ENCODE measurements at regions not wholly inside any gene's neighbourhood (a gene's known extent, or its start where the extent isn't known, plus 50 kb on each side); places are given as distances from the start of the nearest gene placed in this dataset.

- Histone ChIP-seq H3K27ac (ENCODE audit: low read length) (no peak overlapping the region), H3K36me3 (ENCODE audit: insufficient read depth, low read length) (no peaks in the 10 kb centered on the region), H2AFZ (ENCODE audit: low read depth, low read length) (no peak overlapping the region), H3K4me3 (ENCODE audit: low read length) (no peak overlapping the region), H4K20me1 (ENCODE audit: insufficient read depth) (no peaks in the 10 kb centered on the region), H3F3A (ENCODE audit: insufficient read depth, low read length, poor library complexity, severe bottlenecking) (peaks cover 8% of the 10 kb centered on the region), H3K9me2 (ENCODE audit: insufficient read depth, low read length) (no peaks in the 10 kb centered on the region), H3K79me2 (replicated peaks; ENCODE audit: insufficient read depth, low read length) (no peaks in the 10 kb centered on the region), H3K4me2 (ENCODE audit: low read length) (no peak overlapping the region), H3K9me3 (ENCODE audit: low read length) (no peaks in the 10 kb centered on the region), H3K9ac (ENCODE audit: low read length) (no peak overlapping the region), H3K27me3 (ENCODE audit: insufficient read depth, low read depth, low read length) (no peaks in the 10 kb centered on the region)
- TF ChIP-seq EZH2 (IDR thresholded peaks at IDR 0.05; ENCODE audit: borderline replicate concordance, insufficient read depth, low read length, poor library complexity, severe bottlenecking): no peak
Observed at GRCh38 chr7:118626739-118627138, 402.2 kb downstream of the ANKRD7 start.

GRCh38 chr7:118627467-118627866, 403.0 kb downstream of the ANKRD7 start:
- no peak overlapping the region for H3K9ac ChIP-seq (ENCODE audit: low read length)
- TF ChIP-seq SMC3 (conservative IDR thresholded peaks at IDR 0.05; ENCODE audit: poor library complexity) (no peak), RAD21 (conservative IDR thresholded peaks at IDR 0.05) (no peak), EP300 (conservative IDR thresholded peaks at IDR 0.05; ENCODE audit: poor library complexity, severe bottlenecking) (no peak), EZH2 (IDR thresholded peaks at IDR 0.05; ENCODE audit: borderline replicate concordance, insufficient read depth, low read length, poor library complexity, severe bottlenecking) (no peak), CTCF (IDR thresholded peaks at IDR 0.05; ENCODE audit: poor library complexity, severe bottlenecking) (no peak), TAF1 (IDR thresholded peaks at IDR 0.05; ENCODE audit: low read depth) (no peak), POLR2AphosphoS5 (IDR thresholded peaks at IDR 0.05) (no peak), REST (IDR thresholded peaks at IDR 0.05; ENCODE audit: borderline replicate concordance) (no peak), MXI1 (conservative IDR thresholded peaks at IDR 0.05; ENCODE audit: poor library complexity, severe bottlenecking) (no peak)

More at GRCh38 chr7:118627467-118627866, 403.0 kb downstream of the ANKRD7 start:
- Histone ChIP-seq H2AFZ (ENCODE audit: low read depth, low read length) (no peak overlapping the region), H3K79me2 (replicated peaks; ENCODE audit: insufficient read depth, low read length) (no peaks in the 10 kb centered on the region), H3K9me3 (ENCODE audit: low read length) (no peaks in the 10 kb centered on the region), H3K4me3 (ENCODE audit: low read length) (no peak overlapping the region), H3F3A (ENCODE audit: insufficient read depth, low read length, poor library complexity, severe bottlenecking) (peaks cover 8% of the 10 kb centered on the region), H3K9me2 (ENCODE audit: insufficient read depth, low read length) (no peaks in the 10 kb centered on the region), H4K20me1 (ENCODE audit: insufficient read depth) (no peaks in the 10 kb centered on the region), H3K4me2 (ENCODE audit: low read length) (no peak overlapping the region), H3K36me3 (ENCODE audit: insufficient read depth, low read length) (no peaks in the 10 kb centered on the region), H3K27me3 (ENCODE audit: insufficient read depth, low read depth, low read length) (no peaks in the 10 kb centered on the region), H3K27ac (ENCODE audit: low read length) (no peak overlapping the region)

Measured in neural cell (in vitro differentiated cells).